GM18867 (cell line): ENCODE measurements at regions not wholly inside any gene's neighbourhood (a gene's known extent, or its start where the extent isn't known, plus 50 kb on each side); places are given as distances from the start of the nearest gene placed in this dataset.
A peak's percentile ranks its signal among the peaks of the same experiment; 100 is the strongest.

Experiments
- ATAC-seq: cut with Tn5 transposase; IDR thresholded peaks from one replicate; pipeline ENCODE4 v1.9.1; 2021; ENCODE audit warnings: mild to moderate bottlenecking, moderate library complexity; ENCODE audit not compliant: unreplicated experiment

- no peak for ATAC-seq
These were observed 601.9 kb downstream of the SEMA5A start for GRCh38 chr5:8944005-8944404.

DNA sequence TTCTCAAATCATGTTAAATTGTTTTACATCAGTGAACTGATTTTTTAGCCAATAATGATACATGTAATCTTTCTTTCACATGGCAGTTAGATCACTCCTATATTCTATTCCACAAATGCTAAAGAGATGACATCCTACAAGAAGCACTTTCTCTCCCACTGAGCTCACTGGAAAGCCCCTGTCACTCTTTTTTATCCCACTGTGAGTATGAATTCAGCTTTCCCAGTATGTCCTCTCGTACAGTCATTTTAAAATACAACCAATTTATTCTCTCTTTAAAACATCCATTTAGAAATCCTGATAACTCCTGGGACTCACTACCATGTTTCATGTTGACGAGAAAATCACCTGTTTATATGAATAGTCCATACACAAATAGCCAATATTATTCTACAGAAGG, 599.9 kb downstream of the SEMA5A start:
- ATAC-seq: no peak

GRCh38 chr5:8949908-8950307, 596.0 kb downstream of the SEMA5A start:
- ATAC-seq: peak; percentile 95

GRCh38 chr5:8952147-8952546, 593.7 kb downstream of the SEMA5A start:
- no peak for ATAC-seq

- ATAC-seq: peak; percentile 39
These were observed 592.9 kb downstream of the SEMA5A start for GRCh38 chr5:8953016-8953415.

DNA sequence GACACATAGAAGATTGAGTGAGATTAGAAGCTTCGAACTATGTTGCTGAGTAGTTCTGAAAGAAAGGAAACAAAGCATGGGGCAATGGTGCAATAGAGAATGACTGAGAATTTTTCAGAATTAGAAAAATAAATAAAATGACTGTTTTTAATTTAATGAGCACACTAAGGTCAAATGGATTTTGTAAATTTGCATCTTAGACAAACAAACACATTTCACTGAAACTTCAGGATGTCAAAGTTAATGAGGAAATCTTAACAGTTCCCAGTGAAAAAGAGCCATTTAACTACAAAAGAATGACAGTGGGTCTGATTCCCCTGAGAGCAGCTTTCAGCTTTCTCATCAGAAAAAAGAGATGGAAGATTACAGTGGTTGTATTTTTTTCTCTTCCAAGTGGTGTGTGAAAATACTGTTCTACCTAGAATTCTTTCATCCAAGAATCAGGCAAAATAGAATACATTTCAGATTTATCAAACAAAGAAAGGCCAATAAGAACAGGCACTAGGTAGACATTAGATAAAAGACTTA, 591.9 kb downstream of the SEMA5A start:
- no peak for ATAC-seq

DNA sequence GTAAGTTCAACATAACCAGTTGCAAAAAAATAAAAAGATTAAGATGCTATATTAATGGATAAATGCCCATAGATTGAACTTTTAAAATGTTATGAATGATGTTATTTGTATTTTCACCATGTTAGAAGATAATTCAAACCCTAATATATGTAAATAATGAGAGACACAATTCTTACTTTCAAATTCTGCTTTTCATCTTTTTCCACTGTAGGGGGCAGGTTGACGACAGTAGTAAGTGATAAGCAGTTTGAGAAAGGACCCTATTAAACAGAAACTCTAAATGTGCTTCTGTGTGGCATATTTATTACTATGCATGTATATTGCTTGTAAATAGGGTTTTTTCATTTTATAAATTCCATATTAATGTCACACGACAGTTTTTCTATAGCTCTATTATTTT, 591.1 kb downstream of the SEMA5A start:
- no peak for ATAC-seq

DNA sequence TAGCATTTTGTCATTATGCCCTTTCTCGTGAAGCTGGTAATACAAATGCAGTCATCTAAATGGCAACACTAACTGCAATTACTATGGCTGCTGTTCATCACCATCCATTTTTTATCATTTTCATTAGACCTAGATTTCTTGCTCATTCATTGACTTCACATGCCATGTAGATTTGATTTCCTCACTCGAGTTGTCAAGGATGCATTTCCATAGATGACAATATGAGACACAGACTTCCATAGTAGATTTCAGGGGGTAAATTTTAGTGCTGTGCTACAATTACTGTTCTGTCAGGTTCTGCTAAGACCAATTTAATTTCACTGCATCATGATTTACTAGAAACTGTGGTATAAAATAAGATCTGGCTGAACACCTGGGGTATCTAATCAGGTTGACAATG, 589.2 kb downstream of the SEMA5A start:
- no peak for ATAC-seq

GRCh38 chr5:8958602-8959001, 587.3 kb downstream of the SEMA5A start:
- no peak for ATAC-seq

GRCh38 chr5:8961219-8961618, 584.7 kb downstream of the SEMA5A start:
- ATAC-seq: no peak

DNA sequence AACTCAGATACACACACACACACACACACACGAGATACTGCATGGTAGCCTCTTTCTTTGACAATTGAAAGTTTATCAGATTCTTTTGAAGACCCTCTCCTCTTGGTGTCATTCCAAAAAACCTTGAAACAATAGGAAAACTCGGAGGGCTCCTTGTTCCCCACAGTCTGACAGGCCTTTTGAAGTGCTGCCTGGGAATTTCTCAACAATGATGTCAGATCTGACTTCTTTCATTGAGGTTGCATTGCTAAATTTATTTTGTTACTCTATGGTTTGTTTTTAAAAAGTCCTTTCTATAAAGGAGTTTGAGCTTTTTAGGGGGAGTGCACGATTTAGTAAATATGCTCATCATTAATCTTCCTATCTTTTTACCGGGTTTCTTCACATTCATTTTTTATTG, 583.9 kb downstream of the SEMA5A start:
- no peak for ATAC-seq

DNA sequence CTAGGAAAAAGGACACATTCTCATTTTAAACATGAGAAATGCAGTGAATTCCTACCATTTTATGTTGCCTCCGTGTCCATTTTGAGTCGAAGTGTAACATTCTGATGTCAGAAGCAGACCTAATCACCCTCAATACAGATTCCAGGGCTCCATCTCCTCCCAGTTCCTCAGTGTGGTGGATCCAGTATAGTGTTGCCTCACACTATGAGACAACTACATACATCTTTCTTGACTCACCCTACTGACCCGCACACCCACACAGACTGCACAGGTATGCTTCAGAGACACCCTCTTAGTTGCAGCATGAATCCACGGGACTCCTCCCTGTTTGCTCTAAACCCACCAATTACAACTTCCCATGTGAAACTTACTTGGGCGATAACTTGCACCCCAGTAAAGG, 564.9 kb downstream of the SEMA5A start:
- no peak for ATAC-seq

DNA sequence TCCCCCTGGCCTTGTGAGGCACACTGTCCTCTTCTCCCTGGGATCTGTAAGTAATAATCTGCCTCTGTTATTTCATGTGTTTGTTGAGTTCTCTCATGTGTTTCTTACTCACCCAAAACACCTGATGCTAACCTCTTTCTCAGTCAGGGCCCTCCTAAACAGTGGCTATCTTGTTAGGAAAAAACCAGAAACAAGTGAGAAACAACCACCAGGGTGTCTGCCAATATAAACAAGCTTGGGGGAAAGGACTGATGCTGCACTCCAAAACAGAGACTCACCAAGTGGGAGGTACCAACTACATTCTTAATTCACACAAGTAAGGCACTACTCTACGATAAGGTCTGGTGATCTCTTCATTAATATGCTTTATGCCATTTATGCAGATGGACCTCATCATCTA, 564.4 kb downstream of the SEMA5A start:
- no peak for ATAC-seq

- ATAC-seq: no peak
These were observed 561.5 kb downstream of the SEMA5A start for GRCh38 chr5:8984386-8984785.
